GM19351 (cell line): ENCODE measurements at regions not wholly inside any gene's neighbourhood (a gene's known extent, or its start where the extent isn't known, plus 50 kb on each side); places are given as distances from the start of the nearest gene placed in this dataset.
A peak's percentile ranks its signal among the peaks of the same experiment; 100 is the strongest.
"Not testable (repeated sequence)": the region's sequence is repeated elsewhere in the genome, so short reads cannot be mapped to it uniquely, and the experiment has no call there.

Experiments used
- ATAC-seq: cut with Tn5 transposase; IDR thresholded peaks from one replicate; pipeline ENCODE4 v1.9.1; 2021; ENCODE audit warnings: mild to moderate bottlenecking, moderate library complexity; ENCODE audit not compliant: unreplicated experiment

DNA sequence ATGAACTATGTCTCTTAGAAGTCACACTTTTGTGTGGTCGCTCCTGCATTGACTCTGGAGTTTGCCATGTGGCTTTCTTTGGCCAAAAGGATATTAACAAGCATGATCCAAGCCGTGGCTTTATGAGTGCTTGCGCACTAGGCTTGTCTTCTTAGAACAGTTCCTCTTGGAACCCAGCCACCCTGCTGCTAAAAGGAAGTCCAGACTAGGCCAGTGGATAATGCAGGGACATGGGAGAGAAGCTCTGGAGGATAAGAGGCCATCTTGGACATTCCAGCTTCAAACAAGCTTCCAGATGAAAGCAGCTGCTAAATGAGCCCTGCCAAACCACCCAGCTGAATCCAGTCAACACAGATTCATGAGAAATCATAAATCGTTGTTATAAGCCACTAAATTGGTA is 346.4 kb downstream of the CDC5L start:
- no peak for ATAC-seq

- peak; percentile 5 for ATAC-seq
Measured at GRCh38 chr6:44734886-44735629, 347.6 kb downstream of the CDC5L start.

- ATAC-seq: peak; percentile 57
Measured at GRCh38 chr6:44735630-44735963, 348.1 kb downstream of the CDC5L start.

DNA sequence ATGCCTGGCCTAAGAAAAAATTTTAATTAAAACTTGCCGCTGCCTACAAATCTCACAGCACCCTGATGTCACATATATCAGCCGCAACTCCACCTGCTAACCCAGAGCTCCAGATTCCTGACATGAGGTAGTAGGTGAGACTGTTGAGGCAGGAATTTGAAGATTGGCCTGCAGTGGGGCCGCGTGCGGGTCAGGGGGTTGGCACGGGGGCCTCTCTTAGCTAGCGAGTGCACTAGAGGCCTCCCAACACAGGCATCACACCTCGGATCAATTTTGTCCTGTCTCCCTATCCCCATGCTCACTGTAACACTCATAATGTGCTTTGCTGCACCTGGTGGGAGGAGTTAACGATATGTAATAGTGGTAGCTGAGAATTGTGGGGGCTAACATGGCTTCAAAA is 349.8 kb downstream of the CDC5L start:
- no peak for ATAC-seq

DNA sequence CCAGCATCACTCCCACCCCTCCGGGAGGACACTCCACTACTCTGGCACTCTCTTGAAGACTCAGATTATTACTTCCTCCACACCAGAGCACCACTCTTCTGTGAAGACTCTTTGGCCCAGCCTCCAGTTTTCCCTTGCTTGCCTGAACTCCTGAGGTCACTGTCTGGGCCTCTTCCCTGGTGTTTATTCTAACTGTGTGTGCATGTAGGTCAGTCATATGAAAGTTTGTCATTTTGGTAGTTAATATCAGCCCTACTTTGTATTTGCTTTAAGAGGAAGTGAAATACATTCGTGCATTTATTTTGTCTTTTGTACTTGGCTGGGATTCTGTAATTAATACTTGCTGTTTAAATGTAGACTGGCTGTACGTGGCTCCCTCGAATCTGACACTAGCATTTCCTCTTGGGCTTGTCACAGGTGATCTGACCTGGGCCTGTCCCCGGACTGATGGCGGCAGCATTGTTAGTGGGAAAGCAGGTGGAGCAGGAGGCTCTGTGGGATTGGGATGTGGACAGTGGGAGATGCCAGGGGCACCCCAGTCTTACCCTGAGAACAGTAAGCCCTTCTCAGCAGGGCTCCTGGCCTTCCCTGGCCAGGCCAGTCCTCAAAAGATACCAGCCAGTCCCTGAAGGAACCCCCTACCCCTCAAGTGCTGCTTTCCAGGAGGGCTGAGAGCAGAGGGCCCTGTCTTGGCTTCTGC is 350.5 kb downstream of the CDC5L start:
- peak; percentile 47 for ATAC-seq

DNA sequence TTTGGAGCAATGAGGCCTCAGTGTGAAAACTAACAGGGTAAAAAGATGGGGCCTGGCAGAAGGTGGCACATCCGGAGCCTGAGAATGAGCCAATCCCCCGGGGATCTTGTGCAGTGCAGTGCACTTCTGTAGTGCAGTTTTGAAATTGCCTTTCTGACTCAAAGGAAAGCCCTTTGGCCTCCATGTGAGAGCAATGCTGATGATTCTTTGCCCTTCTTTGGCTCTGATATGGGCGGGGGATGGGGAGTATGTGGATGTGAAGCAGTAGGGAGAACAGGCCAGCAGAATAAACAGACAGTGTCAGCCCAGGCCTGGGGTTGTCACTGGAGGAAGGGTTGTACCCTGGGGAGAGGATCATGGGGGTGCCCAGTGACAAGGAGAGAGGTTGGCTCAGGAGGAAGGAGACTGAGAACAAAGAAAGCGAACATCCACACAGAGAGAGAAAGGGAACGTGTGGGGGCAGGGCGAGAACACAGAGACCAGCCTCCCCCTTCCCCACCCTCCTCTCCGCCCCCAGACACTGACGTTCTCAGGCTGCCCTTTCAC is 351.2 kb downstream of the CDC5L start:
- ATAC-seq: no peak

GRCh38 chr6:44739181-44739580 is 351.7 kb downstream of the CDC5L start:
- ATAC-seq: no peak

DNA sequence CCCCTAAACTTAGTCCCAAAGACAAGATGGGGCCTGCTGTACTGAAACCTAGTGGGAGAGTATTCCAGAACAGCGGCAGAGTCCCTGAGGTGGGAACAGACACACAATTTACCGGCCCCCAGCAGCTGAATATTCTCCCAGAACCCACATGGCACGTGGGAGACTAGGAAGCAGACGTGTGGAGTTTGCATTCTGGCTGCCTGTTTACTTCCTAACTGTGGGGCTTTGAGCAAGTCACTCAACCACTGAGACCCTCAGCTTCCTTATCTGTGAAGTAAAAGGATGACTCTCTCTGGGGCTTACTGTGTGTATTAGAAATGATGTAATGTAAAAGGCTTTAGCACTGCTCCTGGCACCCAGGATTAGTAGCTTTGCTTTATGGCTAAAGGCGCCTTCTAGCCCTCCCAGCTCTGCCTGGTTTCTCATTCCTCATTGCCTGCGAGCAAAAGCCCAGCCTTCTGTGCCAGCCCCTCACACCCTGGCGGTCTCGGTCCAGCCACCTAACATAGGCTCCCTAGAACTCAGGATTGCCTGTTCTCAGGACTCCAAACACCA is 353.1 kb downstream of the CDC5L start:
- ATAC-seq: no peak

- ATAC-seq: no peak
Measured at GRCh38 chr6:44742201-44742600, 354.7 kb downstream of the CDC5L start.

DNA sequence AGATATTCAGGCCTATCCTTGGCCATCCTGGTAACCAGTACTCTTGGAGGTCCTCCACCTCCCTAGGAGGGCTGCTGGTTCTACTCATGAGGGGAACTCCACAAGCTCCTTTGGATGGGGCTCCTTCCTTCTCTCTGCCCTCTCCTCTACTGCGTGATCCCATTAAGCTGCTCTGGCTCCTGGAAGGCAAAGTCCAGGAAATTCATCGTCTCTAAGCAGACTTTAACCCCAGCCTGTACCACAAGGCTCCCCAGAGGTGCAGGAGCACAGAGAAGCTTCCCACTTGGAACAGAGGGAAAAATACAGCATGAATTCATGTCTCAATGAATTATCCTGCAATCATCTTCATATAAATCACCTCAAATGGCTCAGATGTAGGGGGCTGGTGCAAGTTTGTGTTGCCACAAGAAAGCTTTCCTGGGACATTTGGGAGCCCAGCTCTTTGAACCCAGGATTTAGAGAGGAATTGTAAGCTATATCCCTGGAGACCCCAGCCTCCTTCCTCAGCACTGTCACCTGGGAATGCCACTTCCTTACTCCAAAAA is 355.4 kb downstream of the CDC5L start:
- no peak for ATAC-seq

DNA sequence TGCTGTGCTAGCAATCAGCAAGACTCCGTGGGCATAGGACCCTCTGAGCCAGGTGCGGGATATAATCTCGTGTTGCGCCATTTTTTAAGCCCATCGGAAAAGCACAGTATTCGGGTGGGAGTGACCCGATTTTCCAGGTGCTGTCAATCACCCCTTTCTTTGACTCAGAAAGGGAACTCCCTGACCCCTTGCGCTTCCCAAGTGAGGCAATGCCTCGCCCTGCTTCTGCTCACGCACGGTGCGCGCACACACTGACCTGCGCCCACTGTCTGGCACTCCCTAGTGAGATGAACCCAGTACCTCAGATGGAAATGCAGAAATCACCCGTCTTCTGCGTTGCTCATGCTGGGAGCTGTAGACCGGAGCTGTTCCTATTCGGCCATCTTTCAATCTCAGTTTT is 372.6 kb downstream of the CDC5L start:
- not testable (repeated sequence) for ATAC-seq

DNA sequence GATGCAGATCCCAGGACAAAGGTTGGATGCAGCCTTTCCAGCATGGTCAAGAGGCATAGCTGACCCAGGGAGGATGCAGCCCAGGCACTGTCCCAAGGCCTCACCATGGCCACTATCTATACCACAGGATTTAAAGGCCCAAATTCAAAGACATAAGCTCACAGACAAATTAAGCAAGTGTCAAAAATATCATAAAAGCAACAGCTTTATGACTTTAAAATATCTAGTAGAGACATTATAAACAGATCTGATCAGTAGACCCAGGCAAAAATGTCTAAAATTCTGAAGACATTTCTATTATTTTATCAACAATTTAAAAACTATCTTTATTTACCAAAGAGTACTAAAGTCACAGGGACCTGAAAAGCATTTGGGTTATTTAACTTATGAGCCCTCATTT is 373.5 kb downstream of the CDC5L start:
- no peak for ATAC-seq

DNA sequence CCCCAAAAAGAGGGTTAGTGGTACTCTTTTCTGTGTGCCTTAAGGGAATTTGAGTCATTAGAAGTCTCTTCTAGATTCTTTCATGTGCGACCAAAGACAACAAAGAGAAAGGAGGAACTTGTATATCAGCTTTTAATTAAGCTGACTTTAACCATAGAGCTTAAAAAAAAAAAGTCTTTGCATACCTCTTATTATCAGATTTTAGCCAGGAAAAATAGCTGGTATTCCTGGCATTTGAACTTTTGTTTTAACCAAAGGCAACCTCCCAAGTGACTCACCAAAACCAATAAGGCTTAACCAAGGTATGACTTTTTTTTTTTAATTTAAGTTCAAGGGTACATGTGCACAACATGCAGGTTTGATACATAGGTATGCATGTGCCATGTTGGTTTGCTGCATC is 375.0 kb downstream of the CDC5L start:
- ATAC-seq: no peak

GRCh38 chr6:44771647-44772415 is 384.3 kb downstream of the CDC5L start:
- no peak for ATAC-seq

- no peak for ATAC-seq
Measured at GRCh38 chr6:44772838-44773237, 385.3 kb downstream of the CDC5L start.

DNA sequence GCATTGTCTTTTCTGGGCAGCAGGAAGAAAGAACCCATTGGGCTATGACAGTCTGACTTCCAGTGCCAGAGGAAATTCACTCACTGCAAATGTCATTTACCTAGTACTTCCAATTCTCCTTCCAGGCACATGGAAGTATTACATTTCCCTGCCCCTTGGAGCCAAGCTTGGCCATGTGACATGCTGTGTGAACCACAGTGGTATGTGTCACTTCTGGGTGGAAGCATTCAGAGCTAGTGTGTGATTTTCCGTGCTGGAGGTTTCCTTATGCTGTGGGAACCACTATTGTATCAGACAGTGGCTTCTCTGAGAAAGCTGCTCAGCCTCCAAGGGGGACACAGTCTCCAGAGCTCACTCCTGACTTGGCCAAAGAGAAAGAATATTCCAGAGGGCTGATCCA is 387.6 kb downstream of the CDC5L start:
- ATAC-seq: no peak

DNA sequence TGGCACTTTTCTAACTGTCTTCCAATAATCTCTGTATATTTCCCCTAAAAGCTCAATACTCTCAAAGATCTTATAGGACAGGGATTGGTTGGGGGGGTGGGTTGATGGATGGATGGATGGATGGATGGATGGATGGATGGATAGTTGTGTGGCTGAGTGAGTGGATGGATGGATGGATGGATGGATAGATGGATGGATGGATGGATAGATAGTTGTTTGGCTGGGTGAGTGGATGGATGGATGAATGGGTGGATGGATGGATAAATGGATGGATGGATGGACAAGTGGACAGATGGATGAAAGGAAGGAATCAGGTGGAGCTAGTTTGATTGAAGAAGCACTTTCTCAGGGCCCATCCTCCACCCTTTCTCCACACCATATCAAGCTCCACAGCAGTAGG is 388.8 kb downstream of the CDC5L start:
- no peak for ATAC-seq

DNA sequence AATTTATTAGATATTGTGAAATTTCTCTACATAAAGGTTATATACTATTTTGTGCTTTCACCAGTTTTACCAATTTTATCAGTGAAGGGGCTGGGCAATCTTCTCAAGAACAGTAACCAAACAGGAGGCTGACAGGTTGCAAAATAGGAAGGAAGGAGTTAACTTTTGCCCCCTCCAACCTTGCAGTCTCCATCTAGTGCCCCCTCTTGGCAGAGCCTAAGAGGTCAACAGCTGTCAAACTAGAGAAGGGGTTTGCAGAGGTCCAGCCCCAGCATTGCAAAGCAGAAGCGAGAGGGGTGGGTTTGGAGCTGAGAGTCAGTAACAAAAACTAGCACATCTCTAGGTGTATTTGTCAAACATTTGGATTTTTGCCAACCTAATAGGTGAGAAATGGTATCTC is 391.0 kb downstream of the CDC5L start:
- no peak for ATAC-seq
